ENCODE measurements at regions not wholly inside any gene's neighbourhood (a gene's known extent, or its start where the extent isn't known, plus 50 kb on each side); places are given as distances from the start of the nearest gene placed in this dataset.

DNA sequence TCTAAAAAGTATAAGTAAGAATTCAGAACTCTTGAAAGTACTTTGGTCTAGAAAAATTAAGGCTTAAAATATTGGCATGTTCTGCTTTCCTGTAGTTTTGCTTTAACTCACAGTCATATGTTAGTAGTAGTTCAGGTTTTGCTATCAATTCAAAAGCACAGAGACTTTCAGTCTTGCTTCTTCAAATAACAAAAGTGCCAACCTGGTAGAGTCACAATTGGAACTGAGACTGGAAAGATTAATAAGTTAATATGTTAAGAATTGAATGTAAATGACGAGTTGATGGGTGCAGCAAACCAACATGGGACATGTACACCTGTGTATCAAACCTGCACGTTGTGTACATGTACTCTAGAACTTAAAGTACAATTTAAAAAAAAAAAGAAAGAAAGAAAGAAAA, 822.3 kb downstream of the MTRR start:
- no peak for TF ChIP-seq CTCF (IDR thresholded peaks at IDR 0.05)
- Mint-ChIP-seq H3K4me1 (ENCODE audit: low read depth) (peaks cover 8% of the 10 kb centered on the region; the same call in 1 of the 2 replicates), H3K27ac (no peak overlapping the region), H3K4me3 (no peak overlapping the region), H3K36me3 (ENCODE audit: low read depth) (no peaks in the 10 kb centered on the region), H3K27me3 (ENCODE audit: insufficient read depth) (peaks cover 1% of the 10 kb centered on the region), H3K9me3 (no peaks in the 10 kb centered on the region)
- DNase-seq = no peak

DNA sequence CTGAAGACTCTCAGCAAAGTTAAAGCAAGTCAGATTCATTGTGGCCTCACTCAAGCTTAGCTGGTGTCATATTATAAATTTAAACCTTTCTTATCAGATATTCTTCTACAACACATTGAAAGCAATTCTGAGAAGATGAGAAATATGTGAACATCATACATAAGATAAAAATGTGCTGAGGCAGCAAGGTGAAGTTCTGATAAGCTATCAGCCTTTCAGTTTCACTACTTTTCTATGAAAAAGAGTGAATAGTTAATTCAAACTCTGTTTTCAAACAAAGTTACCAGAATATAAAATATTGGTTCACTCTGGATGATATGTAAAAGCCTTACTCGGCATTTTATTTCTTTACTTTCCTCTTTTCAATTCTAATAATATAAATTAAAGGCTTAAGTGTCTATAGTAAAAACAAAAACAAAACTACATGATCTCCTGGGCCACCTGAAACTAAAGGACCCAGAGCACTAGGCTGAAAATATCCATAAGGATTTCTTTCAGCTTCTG, 824.4 kb downstream of the MTRR start:
- Mint-ChIP-seq H3K36me3 (ENCODE audit: low read depth) (no peaks in the 10 kb centered on the region), H3K27me3 (ENCODE audit: insufficient read depth) (peaks cover 1% of the 10 kb centered on the region), H3K4me3 (no peak overlapping the region), H3K4me1 (ENCODE audit: low read depth) (no peaks in the 10 kb centered on the region), H3K9me3 (no peaks in the 10 kb centered on the region), H3K27ac (no peak overlapping the region)
- no peak for TF ChIP-seq CTCF (IDR thresholded peaks at IDR 0.05)
- DNase-seq = no peak

DNA sequence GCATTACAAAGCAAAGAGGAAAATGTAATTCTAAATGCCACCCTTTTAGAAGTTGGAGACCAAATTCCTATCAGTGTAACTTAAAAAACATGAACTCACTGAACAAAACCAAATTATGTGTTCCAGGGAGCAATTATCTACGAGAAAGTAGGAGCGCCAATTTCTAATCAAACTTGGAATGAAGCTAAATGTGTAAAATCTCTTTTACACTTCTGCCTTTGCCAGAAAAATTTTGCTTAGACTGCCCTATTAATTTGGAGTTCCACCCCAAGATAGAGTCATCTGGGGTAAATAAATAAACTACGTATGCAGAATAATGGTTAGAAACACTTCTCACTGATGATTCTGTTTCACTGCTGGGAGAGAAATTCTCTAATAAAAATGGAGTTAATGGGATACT, 825.6 kb downstream of the MTRR start:
- no peaks in the 10 kb centered on the region for H3K36me3 Mint-ChIP-seq (ENCODE audit: low read depth)
- no peak for TF ChIP-seq CTCF (IDR thresholded peaks at IDR 0.05)
- DNase-seq = no peak
- H3K9me3 Mint-ChIP-seq = no peaks in the 10 kb centered on the region
- no peaks in the 10 kb centered on the region for H3K4me1 Mint-ChIP-seq (ENCODE audit: low read depth)
- peaks cover 1% of the 10 kb centered on the region for H3K27me3 Mint-ChIP-seq (ENCODE audit: insufficient read depth)
- no peak overlapping the region for H3K27ac Mint-ChIP-seq
- no peak overlapping the region for H3K4me3 Mint-ChIP-seq

- no peak overlapping the region for H3K27ac Mint-ChIP-seq
- H3K36me3 Mint-ChIP-seq (ENCODE audit: low read depth) = no peaks in the 10 kb centered on the region
- peaks cover 3% of the 10 kb centered on the region for H3K27me3 Mint-ChIP-seq (ENCODE audit: insufficient read depth)
- TF ChIP-seq CTCF (IDR thresholded peaks at IDR 0.05) = no peak
- H3K4me3 Mint-ChIP-seq = no peak overlapping the region
- H3K9me3 Mint-ChIP-seq = no peaks in the 10 kb centered on the region
- DNase-seq = no peak
- 0 out of 2 replicates have a peak, but pooled peaks cover 10% of the 10 kb centered on the region for H3K4me1 Mint-ChIP-seq (ENCODE audit: low read depth)
These were observed 827.2 kb downstream of the MTRR start for GRCh38 chr5:8695902-8696845.

DNA sequence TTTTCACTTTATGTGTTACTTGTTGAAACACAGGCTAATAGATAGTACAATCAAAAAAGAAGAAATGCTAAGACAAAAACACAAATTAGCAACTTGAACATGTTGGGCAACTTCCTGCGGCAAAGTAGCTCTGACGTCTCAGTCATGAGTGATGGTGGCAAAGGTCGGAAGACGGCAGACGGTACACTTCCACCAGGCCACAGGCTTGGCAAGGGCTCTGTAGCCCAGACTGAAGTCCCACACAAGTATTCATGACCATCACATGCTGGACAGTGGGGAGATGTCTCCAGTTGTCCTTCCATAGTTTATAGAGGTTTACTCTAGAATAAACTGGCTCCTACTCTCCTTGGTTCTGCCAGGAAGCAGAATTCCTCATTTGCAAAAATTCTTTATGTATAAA, 831.3 kb downstream of the MTRR start:
- DNase-seq = no peak
- H3K9me3 Mint-ChIP-seq = no peaks in the 10 kb centered on the region
- H3K4me3 Mint-ChIP-seq = no peak overlapping the region
- peaks cover 2% of the 10 kb centered on the region for H3K27me3 Mint-ChIP-seq (ENCODE audit: insufficient read depth)
- 0 out of 2 replicates have a peak, but pooled peaks cover 14% of the 10 kb centered on the region for H3K4me1 Mint-ChIP-seq (ENCODE audit: low read depth)
- no peak for TF ChIP-seq CTCF (IDR thresholded peaks at IDR 0.05)
- no peak overlapping the region for H3K27ac Mint-ChIP-seq
- H3K36me3 Mint-ChIP-seq (ENCODE audit: low read depth) = no peaks in the 10 kb centered on the region
